ENCODE measurements at regions not wholly inside any gene's neighbourhood (a gene's known extent, or its start where the extent isn't known, plus 50 kb on each side); places are given as distances from the start of the nearest gene placed in this dataset.

DNA sequence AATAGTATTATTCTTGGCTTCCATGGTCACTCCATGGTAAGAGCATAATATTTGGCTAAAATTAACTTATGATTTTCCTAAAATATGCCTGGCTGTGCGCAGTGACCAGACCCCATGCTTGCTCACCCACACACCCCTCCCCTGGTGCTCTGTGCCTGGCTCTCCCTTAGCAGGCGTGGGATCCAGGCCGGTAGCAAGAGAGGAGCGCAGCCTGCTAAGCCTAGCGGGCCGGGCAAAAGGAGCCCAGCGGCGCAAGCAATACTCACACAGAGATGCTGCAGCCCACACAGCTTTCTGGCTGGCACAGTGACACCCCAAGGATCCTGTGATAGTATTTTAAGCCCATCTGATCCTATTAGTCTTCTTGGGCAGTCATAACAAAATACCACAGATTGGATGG lies 79.8 kb upstream of the EYS start (continued):
- TF ChIP-seq RFX5 (IDR thresholded peaks at IDR 0.05; ENCODE audit: borderline replicate concordance, low read depth, low read length): no peak
- no peak for TF ChIP-seq HDAC2 (IDR thresholded peaks at IDR 0.05; ENCODE audit: borderline replicate concordance in 1 of 2, low read depth in 2 of 2, low read length in 2 of 2)
- TF ChIP-seq ASH2L (IDR thresholded peaks at IDR 0.05; ENCODE audit: low read length): no peak
- TF ChIP-seq, protein P1, sequence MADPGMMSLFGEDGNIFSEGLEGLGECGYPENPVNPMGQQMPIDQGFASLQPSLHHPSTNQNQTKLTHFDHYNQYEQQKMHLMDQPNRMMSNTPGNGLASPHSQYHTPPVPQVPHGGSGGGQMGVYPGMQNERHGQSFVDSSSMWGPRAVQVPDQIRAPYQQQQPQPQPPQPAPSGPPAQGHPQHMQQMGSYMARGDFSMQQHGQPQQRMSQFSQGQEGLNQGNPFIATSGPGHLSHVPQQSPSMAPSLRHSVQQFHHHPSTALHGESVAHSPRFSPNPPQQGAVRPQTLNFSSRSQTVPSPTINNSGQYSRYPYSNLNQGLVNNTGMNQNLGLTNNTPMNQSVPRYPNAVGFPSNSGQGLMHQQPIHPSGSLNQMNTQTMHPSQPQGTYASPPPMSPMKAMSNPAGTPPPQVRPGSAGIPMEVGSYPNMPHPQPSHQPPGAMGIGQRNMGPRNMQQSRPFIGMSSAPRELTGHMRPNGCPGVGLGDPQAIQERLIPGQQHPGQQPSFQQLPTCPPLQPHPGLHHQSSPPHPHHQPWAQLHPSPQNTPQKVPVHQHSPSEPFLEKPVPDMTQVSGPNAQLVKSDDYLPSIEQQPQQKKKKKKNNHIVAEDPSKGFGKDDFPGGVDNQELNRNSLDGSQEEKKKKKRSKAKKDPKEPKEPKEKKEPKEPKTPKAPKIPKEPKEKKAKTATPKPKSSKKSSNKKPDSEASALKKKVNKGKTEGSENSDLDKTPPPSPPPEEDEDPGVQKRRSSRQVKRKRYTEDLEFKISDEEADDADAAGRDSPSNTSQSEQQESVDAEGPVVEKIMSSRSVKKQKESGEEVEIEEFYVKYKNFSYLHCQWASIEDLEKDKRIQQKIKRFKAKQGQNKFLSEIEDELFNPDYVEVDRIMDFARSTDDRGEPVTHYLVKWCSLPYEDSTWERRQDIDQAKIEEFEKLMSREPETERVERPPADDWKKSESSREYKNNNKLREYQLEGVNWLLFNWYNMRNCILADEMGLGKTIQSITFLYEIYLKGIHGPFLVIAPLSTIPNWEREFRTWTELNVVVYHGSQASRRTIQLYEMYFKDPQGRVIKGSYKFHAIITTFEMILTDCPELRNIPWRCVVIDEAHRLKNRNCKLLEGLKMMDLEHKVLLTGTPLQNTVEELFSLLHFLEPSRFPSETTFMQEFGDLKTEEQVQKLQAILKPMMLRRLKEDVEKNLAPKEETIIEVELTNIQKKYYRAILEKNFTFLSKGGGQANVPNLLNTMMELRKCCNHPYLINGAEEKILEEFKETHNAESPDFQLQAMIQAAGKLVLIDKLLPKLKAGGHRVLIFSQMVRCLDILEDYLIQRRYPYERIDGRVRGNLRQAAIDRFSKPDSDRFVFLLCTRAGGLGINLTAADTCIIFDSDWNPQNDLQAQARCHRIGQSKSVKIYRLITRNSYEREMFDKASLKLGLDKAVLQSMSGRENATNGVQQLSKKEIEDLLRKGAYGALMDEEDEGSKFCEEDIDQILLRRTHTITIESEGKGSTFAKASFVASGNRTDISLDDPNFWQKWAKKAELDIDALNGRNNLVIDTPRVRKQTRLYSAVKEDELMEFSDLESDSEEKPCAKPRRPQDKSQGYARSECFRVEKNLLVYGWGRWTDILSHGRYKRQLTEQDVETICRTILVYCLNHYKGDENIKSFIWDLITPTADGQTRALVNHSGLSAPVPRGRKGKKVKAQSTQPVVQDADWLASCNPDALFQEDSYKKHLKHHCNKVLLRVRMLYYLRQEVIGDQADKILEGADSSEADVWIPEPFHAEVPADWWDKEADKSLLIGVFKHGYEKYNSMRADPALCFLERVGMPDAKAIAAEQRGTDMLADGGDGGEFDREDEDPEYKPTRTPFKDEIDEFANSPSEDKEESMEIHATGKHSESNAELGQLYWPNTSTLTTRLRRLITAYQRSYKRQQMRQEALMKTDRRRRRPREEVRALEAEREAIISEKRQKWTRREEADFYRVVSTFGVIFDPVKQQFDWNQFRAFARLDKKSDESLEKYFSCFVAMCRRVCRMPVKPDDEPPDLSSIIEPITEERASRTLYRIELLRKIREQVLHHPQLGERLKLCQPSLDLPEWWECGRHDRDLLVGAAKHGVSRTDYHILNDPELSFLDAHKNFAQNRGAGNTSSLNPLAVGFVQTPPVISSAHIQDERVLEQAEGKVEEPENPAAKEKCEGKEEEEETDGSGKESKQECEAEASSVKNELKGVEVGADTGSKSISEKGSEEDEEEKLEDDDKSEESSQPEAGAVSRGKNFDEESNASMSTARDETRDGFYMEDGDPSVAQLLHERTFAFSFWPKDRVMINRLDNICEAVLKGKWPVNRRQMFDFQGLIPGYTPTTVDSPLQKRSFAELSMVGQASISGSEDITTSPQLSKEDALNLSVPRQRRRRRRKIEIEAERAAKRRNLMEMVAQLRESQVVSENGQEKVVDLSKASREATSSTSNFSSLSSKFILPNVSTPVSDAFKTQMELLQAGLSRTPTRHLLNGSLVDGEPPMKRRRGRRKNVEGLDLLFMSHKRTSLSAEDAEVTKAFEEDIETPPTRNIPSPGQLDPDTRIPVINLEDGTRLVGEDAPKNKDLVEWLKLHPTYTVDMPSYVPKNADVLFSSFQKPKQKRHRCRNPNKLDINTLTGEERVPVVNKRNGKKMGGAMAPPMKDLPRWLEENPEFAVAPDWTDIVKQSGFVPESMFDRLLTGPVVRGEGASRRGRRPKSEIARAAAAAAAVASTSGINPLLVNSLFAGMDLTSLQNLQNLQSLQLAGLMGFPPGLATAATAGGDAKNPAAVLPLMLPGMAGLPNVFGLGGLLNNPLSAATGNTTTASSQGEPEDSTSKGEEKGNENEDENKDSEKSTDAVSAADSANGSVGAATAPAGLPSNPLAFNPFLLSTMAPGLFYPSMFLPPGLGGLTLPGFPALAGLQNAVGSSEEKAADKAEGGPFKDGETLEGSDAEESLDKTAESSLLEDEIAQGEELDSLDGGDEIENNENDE (IDR thresholded peaks at IDR 0.05; ENCODE audit: insufficient replicate concordance, low read length): no peak
- no peak for TF ChIP-seq SIRT6 (IDR thresholded peaks at IDR 0.05; ENCODE audit: low read length)
- no peak for TF ChIP-seq EZH2 (IDR thresholded peaks at IDR 0.05; ENCODE audit: low read depth, low read length, severe bottlenecking)
- TF ChIP-seq, protein P2, sequence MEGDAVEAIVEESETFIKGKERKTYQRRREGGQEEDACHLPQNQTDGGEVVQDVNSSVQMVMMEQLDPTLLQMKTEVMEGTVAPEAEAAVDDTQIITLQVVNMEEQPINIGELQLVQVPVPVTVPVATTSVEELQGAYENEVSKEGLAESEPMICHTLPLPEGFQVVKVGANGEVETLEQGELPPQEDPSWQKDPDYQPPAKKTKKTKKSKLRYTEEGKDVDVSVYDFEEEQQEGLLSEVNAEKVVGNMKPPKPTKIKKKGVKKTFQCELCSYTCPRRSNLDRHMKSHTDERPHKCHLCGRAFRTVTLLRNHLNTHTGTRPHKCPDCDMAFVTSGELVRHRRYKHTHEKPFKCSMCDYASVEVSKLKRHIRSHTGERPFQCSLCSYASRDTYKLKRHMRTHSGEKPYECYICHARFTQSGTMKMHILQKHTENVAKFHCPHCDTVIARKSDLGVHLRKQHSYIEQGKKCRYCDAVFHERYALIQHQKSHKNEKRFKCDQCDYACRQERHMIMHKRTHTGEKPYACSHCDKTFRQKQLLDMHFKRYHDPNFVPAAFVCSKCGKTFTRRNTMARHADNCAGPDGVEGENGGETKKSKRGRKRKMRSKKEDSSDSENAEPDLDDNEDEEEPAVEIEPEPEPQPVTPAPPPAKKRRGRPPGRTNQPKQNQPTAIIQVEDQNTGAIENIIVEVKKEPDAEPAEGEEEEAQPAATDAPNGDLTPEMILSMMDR (IDR thresholded peaks at IDR 0.05; ENCODE audit: control extremely low read depth in 1 of 3, insufficient read depth in 1 of 3, low read depth in 1 of 3, low read length in 3 of 3): no peak
- TF ChIP-seq SIN3A (conservative IDR thresholded peaks at IDR 0.05 in 1 of 2, IDR thresholded peaks at IDR 0.05 in 1 of 2; ENCODE audit: low read depth in 1 of 2, low read length in 2 of 2): no peak

Data from H1 (cell line).